Fibroblast of skin of scalp (primary cell): ENCODE measurements at regions not wholly inside any gene's neighbourhood (a gene's known extent, or its start where the extent isn't known, plus 50 kb on each side); places are given as distances from the start of the nearest gene placed in this dataset.

Experiments used
- DNase-seq: peaks from one replicate; pipeline ENCODE4 v3.0.0-alpha.2; 2013

DNA sequence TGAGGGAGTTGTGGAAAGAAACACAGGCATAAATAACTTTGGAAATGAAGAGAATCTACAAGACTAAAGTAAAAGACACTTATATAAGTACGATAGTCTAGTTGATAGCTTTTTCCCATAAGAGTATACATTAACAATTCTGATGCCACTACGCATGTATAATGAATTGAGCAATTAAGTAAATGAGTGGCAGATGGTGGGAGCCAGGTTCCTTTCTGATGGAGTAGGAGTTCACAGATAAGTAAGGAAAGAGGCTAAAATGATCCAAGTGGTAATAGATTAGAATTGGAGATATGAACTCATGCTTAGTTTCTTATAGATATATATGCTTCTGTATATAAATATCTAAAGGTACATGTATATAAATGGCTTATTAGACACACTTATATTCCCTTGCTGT, 368.3 kb downstream of the FAM181B start:
- no peak for DNase-seq

DNA sequence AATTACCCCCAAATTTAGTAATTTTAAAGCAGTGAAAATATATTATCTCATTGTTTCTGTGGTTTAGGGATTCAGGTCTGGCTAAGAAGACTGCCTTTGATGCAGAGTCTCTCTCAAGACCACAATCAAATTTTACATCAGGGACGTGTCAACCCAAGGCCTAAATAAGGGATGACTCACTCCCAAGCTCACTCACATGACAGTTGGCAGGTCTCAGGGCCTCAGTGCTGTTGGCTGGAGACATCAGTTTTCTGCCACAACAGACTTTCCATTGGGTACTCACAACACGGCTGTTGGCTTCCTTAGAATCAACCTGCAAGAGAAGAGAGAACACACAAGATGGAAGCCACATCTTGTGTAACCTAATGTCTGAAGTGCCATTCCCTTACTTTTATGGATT, 377.3 kb downstream of the FAM181B start:
- no peak for DNase-seq

DNA sequence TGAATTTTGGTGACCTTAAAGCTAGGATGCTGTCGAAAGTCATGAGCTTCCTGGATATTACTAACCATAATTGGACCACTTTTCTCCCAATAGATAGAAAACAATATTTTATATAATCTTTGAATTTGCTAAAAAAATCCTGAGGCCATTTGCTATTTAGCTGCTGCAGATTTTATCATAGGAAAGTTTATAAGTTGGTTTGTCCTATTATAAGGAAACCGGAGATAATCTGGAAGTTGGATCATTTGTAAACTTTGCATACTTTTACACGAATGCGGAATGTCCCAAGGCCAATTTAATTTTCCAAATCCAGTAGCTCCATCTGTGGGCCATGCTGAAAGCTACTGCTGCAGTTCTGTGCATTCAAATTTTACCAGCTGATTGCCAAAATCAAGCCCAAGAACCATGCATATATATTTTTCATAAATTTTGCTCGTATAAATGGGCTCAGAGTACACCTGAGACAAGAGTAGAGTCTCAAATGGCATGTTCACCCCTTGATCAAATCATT, 378.3 kb downstream of the FAM181B start:
- no peak for DNase-seq

DNA sequence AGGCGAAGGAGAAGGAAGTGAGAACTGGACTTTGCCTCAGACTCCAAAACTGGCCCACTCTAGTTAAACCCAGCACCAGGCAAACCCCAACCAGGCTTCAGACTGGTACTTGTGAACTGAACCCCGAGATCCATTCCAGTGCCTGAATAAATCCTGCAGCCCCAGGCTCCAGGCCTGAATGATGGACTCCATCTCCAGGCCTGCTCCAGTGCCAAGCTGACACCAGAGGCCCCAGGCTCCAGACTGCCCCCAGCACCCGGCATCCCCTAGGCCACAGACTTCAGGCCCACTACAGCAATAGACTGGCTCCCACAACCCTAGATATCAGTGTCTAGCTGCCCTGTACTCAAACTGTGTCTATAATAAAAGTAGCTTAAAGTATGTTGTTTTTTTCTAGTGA, 406.8 kb downstream of the FAM181B start:
- DNase-seq: no peak

DNA sequence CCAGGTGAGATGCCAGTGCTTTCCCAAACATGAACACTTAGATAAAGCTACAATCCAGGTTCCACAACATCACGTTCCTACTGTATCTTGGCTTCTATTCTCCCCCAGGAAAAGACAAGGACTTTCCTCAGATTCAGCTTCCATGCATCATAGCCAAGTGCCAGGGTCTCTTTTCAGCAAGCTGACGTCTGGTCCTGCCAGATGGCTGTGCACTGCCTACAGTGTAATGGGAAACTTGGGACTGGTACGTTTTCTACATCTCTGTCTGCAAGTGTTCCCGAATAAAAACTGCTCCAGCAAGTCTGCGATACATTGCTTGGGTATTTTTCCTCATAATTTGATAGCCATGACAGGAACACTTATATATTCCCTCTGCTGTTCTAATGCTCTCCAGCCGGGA, 412.5 kb downstream of the FAM181B start:
- DNase-seq: no peak

DNA sequence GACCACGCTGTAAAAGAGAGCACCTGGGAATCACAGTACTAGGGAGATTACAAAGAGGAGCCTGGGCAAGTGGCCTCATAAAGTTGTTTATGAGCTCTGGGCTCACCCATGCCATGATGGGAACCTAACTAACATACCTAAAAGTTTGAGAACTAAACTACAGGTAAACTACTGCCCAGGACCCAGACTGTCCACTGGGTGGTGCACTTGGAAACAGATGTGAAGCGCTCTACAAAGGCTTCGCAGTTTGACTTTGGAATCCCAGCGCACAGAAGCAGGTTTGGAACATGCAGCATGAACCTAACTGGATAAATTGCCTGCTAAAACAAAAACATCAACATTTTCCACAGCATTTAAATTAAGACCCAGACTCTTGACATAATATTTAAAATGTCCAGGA, 418.6 kb downstream of the FAM181B start:
- no peak for DNase-seq

DNA sequence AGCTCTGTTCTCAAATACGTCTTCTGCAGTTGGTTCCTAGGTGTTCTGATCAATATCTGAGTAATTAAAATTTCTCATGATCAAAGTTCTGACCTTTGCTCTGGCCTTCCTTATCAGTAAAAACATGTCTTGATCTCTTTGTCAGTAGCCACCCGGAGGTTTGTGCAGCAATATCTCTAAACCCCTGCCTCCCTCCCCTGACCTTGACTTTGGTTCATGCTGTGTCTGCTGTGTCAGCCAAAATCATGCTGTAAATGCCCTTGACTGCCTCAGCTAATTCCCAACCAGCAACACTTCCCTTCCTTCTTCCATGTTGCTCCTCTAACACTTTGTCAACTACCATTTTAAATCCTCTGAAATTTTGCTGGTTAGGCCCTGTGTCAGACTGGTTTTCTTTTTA, 424.7 kb downstream of the FAM181B start:
- no peak for DNase-seq

DNA sequence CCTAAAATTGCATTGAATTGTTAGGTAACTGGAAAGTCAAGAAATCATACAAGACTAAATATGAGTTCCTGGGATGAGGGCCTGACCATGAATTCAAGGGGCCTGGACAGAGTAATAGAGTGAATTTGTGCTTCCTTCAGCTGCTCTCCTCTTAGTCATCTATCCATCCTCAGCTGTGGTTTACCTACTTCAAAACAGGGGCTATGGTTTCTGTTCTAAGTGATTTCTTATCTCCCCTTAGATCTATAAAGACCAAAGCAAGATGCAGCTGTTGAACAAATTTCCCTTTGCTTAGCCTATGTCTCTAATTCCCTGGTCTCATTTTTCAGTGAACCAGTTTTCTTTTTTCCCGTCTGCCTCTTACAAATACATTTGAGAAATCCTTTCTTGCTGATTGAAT, 428.5 kb downstream of the FAM181B start:
- DNase-seq: no peak

DNA sequence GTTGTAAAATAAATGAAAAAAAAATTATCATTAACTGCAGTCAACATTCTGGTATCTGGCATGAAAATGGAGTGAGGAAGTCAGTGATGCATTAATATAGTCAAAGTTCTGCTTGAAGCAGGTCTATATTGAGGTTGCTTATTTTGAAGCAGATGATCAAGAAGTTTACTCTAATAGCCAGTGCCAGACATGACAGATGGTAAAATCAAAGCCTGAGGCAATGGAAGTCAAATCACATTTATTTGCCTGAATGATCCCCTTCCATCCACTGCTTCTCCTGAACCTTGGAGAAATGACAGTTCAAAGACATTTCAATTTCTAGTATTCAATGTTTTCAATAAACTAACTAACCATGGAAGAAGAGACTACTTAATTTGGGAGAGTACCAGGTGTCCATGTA, 430.0 kb downstream of the FAM181B start:
- DNase-seq: no peak

DNA sequence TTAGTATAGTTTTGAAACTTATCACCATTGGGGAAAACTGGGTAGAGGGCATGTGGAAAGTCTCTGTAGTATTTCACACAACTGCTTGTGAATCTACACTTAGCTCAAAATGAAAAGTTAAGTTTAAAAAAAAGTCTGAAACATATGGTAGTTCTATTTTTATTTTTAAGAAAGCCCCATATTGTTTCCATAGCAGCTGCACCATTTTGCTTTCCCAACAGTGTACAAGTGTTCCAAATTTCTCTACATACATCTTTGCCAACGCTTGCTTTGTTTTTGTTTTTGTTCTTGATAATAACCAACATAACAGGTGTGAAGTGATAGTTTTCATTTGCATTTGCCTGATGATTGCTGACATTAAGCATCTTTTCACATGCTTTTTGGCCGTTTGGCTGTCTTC, 445.2 kb downstream of the FAM181B start:
- DNase-seq: no peak

DNA sequence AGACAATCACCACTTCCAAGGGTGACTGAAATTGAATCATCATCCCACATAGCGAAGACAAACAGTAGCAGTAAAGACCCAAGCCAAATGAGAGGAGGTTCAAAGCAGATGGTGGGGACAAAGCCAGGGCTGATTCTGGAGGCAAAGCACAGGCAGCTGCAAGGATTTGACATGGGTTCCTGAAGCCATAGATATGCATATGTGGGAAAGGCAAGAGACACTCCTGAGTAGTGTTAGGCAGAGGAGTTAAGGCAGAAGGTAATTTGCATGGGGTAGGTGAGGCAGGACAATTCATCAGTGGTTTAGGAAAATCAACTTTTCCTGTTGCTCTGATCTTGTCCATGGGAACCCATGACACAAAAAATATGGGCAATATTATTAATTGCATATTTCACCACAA, 462.8 kb downstream of the FAM181B start:
- DNase-seq: no peak

DNA sequence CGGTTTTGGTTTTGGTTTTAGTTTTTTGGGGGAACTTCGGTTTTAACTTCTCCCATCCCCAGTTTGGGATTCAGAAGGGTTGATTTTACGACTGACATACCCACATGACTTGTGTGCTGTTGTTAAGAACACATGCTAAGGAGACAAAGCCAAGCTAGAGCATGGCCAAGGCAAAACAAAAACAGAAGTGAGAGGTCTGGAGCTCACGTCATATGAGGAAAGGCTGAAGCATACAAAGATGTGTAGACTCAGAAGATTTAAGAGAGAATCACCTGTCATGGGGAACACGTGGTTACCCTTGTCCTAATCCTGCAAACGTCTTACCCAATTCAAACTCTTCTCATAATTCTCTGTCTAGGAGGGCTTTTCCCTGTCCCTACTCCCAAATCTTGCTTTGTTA, 465.0 kb downstream of the FAM181B start:
- DNase-seq: no peak

DNA sequence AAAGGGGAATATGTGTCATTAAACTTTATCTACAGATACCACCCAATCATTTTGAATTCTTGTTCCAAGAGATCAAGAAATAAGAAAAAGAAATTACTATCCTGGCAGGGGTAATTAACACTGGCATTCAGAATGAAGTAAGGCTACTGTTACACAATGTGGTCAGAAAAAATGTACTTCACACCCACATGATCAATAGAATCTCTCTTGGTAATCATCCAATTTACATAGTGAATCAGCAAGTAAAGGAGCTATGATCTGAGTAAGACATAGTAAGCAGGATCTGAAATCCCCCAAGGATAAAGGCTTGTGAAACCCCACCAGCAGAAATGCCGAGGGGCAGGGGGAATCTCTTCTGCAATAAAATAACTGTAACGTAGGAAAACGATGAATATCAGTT, 466.5 kb downstream of the FAM181B start:
- no peak for DNase-seq

DNA sequence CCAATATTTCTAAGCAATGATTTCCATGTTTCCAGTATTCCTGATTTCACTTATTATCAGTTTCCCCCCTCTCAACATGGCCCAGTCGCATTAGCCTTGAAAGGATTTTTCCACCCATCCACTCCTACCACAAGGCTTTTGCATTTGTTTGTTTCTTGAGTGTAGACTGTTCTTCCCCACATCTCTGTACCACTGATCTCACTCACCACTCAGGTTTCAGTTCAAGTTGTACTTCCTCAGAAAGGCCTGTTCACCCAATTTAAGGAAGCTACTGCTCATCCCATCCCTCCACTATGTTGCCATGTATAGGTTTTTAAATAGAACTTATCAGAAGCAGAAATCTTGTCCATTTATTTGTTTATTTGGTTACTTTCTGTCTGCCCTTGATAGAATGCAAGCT, 472.3 kb downstream of the FAM181B start:
- no peak for DNase-seq

DNA sequence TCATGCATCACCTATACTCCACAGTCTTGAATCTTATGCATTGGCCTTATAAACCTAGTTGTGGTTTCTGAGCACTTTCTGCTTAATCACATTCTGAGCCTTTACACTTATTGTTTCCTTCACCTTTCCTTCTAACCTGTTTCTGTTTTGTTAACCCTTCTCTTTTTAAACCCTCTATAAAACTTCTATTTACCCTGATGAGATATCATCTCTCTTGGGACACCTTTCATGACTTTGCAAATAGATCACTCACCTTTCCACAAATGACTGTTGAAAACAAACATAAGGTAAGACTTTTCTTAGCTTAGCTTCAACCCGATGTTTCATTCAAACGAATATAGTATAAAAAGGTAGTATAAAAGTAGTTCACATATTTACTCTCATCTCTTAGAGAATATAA, 483.6 kb downstream of the FAM181B start:
- DNase-seq: no peak

DNA sequence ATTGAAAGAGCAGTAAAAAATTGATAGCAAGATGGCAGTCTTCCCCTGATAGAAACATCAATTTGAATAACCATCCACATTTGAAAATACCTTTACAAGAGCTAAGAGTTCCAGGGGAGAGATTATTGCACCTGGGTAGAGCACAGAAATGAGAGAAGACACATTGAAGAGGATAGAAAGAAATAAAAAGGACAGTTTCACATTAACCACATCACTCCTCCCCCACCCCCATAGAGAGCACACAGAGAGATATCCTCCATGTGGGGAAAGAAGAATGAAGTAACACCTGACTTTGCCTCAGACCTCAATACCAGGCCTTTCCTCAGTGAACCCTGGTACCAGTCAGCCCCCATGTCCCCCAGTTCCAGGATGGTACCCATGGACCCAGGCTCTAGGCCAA, 486.7 kb downstream of the FAM181B start:
- DNase-seq: no peak

DNA sequence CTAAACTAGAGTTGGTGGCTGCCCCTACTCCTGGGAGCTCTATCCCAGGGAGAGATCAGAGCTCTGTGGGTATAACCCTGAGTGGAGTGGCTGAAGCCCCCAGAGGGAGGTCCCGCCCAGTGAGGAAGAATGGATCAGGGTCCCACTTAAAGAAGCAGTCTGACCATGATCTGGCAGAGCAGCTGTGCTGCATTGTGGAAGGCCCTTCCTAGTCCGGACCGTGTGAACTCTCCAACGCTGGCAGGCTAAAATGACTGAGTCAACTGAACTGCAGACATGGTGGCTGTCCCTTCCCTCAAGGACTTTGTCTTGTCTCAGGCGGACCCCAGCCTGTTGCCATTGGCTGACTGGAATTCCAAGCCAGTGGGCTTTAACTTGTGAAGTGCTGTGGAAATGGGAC, 494.2 kb downstream of the FAM181B start:
- DNase-seq: no peak

DNA sequence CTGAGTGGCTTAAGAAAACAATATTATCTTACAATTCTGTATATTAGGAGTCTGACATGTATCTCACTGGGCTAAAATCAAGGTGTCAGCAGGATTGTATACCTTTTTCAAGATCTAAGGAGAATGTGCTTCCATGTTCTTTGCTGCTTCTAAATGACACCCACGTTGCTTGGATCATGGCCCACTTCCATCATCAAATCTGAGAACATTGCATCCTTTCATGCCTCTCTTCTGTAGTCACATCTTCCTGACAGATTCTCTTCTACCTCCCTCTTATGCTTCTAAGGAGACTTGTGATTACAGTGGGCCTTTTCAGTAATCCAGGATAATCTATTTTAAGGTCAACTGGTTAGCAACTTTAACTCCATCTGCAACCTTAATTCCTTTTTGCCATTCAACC, 499.4 kb downstream of the FAM181B start:
- DNase-seq: peak; percentile 24

DNA sequence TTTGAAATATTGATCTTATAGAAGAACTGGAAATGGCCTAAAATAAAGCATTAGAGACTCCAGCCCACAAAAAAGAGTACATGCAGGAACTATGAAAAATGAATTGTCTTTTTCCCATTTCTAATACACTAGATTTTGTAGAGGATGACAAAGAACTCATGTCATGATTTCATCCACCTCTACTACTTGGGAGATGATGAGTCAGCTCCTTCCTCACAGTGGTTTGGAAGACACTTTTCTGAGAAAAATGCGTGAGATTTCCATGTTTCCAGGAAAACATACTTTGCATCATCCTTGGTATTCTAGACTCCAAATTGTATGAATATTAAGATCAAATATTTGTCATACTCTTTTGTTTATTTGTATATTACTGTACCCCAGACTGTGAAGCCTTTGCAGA, 500.5 kb downstream of the FAM181B start:
- DNase-seq: peak; percentile 78

DNA sequence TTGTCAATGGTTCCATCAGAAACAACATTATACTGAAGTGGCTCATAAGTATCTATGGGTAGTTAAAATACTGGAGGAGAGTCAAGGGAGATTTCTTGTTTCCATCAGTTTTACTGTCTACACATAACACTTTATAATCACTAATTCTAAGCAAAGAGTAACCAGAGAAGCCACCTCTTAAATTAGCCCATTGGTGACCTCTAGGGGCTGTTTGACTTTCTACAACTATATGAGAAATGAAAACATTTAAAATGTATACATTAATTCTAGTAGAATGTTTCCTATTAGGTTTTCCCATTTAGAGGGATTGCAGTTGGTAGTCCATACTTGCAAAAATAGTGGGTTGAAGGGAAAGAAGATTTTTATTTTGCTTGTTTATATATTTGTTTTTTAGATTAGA, 504.3 kb downstream of the FAM181B start:
- DNase-seq: peak; percentile 50

DNA sequence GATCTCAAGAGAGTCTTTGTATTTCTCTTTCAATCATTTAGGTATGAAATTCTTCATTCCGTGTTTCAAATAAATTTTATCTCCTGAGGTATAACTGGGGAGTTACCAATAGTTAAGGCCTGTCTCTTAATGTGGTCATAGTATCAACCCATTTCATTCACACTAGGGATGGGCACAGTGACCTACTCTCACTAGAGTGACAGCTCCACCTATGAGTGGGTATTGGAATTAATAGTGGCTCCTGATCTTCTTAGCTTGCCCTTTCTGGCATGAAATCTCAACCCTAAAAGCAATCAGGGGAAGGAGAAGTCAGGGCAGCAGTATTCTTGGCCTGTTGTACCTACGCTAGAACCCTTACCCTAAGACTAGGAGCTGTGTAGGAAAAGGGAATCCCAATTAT, 507.7 kb downstream of the FAM181B start:
- DNase-seq: no peak

DNA sequence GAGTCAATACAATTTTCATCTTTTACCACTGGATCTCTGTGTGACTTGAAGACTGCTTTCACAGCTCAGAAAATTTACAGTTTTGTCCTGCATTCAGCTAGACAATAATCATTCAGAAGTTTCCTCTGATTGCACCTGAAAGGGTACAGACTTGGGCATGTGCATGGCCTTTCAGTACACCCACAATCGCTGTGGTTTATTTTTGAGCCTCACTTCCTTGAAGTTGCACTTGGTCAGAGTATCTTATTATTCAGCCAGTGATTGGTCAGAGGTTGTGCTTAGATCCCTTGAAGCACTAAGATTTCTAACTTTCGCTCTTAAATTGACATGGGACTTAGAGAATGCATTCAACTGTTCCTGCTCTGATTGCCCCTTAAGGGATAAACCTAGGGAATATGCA, 508.2 kb downstream of the FAM181B start:
- DNase-seq: no peak

DNA sequence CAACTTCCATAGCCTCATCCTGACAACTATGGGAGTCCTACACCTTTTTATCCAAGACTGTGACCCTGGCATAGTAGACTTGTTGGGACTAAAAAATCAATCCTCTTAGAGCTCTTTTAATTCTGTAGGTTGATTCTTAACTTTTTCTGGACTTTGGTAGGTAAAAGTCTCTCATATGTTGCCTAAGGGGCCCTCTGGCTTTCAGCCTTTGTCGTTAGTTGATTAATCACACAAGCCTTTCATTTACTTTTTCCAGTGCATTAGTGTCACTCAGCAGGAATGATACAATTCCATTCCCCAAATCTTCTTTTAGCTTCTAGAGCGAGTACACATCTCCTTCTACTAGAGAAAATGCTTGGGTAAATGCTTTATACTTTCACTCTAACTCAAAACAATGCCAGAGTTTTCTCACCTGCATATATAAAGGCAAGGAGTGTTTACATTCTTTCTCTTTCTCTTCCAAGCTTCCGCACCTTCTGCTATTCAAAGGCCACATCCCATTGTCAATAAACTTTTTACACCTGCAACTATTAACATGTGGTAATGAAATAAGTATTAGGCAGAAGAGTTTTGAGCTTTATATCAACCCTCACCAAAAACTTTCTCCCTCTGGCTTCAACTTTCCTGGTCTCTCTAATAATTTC, 516.6 kb downstream of the FAM181B start:
- DNase-seq: no peak

DNA sequence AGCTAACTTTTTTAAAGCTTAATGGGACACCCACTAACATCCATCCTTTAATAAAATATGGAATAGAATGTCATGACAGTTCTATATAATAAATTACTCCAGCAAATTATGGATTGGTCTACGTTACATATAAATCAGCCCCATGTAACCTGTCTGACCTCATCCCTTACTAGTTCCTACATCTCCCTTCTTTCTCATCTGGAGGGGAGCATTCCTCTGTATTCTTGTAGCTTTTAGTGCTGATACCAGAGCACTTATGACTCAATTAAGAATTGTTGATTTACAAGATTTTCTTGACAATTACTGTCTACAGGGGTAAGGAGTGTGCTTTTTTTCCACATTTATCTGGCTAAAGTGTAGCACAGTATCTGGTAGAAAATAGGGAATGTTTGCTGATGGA, 523.7 kb downstream of the FAM181B start:
- DNase-seq: no peak

DNA sequence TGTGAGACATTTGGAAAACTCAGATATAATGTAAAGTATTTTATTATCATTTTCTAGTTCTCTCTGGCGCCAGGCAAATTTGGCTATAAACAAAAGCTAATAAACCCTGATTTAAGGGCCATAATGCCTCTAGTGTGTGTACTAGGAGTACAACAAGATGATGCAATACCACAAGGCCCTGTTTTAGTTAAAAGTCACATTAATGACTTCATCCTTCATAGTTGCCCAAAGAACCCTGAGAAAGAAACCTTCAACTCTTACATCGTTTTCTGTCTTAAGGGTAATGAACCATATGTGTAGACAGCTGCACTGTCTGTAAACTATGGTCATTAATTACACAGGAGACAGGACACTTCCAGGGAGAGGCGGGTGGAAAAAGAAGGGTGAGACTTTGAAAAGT, 538.4 kb downstream of the FAM181B start:
- DNase-seq: peak; percentile 6
